ENCODE measurements at regions not wholly inside any gene's neighbourhood (a gene's known extent, or its start where the extent isn't known, plus 50 kb on each side); places are given as distances from the start of the nearest gene placed in this dataset.

- peak in 1 of 2 experiments; percentile 20 for DNase-seq
These were observed 346.6 kb downstream of the PTEN start for GRCh38 chr10:88209837-88210561.

- no peak for DNase-seq
These were observed 347.8 kb downstream of the PTEN start for GRCh38 chr10:88211230-88211629.

GRCh38 chr10:88212069-88212468, 348.6 kb downstream of the PTEN start:
- DNase-seq: no peak

GRCh38 chr10:88213065-88213605, 349.7 kb downstream of the PTEN start:
- DNase-seq: no peak

- DNase-seq: no peak
These were observed 353.6 kb downstream of the PTEN start for GRCh38 chr10:88216976-88217375.

GRCh38 chr10:88218362-88218761, 354.9 kb downstream of the PTEN start:
- DNase-seq: no peak

- DNase-seq: no peak
These were observed 356.3 kb downstream of the PTEN start for GRCh38 chr10:88219753-88220152.

- no peak for DNase-seq
These were observed 357.9 kb downstream of the PTEN start for GRCh38 chr10:88221010-88221973.

- DNase-seq: no peak
These were observed 359.5 kb downstream of the PTEN start for GRCh38 chr10:88222881-88223280.
